PC-9 (cell line): ENCODE measurements at regions not wholly inside any gene's neighbourhood (a gene's known extent, or its start where the extent isn't known, plus 50 kb on each side); places are given as distances from the start of the nearest gene placed in this dataset.

Experiments
- BruUV-seq: library from RNA; stranded (reverse); fragments of 400-500 nt; replicated peaks from 2 replicates; lab custom pipeline; 2021; lab: Mats Ljungman, UMichigan
- CTCF ChIA-PET: fragments of 300-600 bp; sonication (Branson Sonifier 250); formaldehyde crosslinking; loops from one replicate; lab custom pipeline; 2022; ENCODE audit warnings: antibody characterized with exemption; lab: Charles Lee
- POLR2A ChIA-PET: fragments of 300-600 bp; sonication (Branson Sonifier 250); formaldehyde crosslinking; loops from one replicate; lab custom pipeline; 2022; ENCODE audit warnings: antibody characterized with exemption; ENCODE audit not compliant: unreplicated experiment; lab: Charles Lee
- DNase-seq, 2 experiments: peaks; one replicate each; pipeline versions ENCODE4 v3.0.0 to v3.0.0-alpha.2; 2015 to 2022; ENCODE audit warnings: mixed read lengths in 1 of 2
- H2AFZ ChIP-seq: fragments of 200-600 bp; sonication (generic); 2 replicates; pipeline ENCODE4 v1.8.1; 2017; ENCODE audit warnings: antibody characterized with exemption
- H3F3A ChIP-seq: fragments of 200-600 bp; sonication (generic); 2 replicates; pipeline ENCODE4 v1.8.1; 2017; ENCODE audit warnings: antibody characterized with exemption, mild to moderate bottlenecking, low read depth; ENCODE audit not compliant: insufficient read depth
- H3K27ac ChIP-seq: fragments of 200-600 bp; sonication (generic); 2 replicates; pipeline ENCODE4 v1.6.1; 2016; ENCODE audit warnings: mixed run types
- H3K27me3 ChIP-seq: fragments of 200-600 bp; sonication (generic); 2 replicates; pipeline ENCODE4 v1.6.1; 2016; ENCODE audit warnings: low read depth, mixed run types; ENCODE audit not compliant: insufficient read depth
- H3K36me3 ChIP-seq: fragments of 200-600 bp; sonication (generic); 2 replicates; pipeline ENCODE4 v1.6.1; 2016; ENCODE audit warnings: low read depth, mixed run types
- H3K4me1 ChIP-seq: fragments of 200-600 bp; sonication (generic); replicated peaks from 2 replicates; pipeline ENCODE4 v1.6.1; 2016; ENCODE audit warnings: mixed run types; ENCODE audit not compliant: insufficient read depth
- H3K4me2 ChIP-seq: fragments of 200-600 bp; sonication (generic); 2 replicates; pipeline ENCODE4 v1.6.1; 2017; ENCODE audit warnings: mixed run types
- H3K4me3 ChIP-seq: fragments of 200-600 bp; sonication (generic); 2 replicates; pipeline ENCODE4 v1.6.1; 2016; ENCODE audit warnings: mixed run types
- H3K79me2 ChIP-seq: fragments of 200-600 bp; sonication (generic); 2 replicates; pipeline ENCODE4 v1.6.1; 2017; ENCODE audit warnings: low read depth, mixed run types
- H3K9me2 ChIP-seq: fragments of 200-600 bp; sonication (generic); 2 replicates; pipeline ENCODE4 v1.8.1; 2017; ENCODE audit warnings: mild to moderate bottlenecking; ENCODE audit not compliant: insufficient read depth
- H3K9me3 ChIP-seq: fragments of 200-600 bp; sonication (generic); 2 replicates; pipeline ENCODE4 v1.8.1; 2016; ENCODE audit warnings: low read depth; ENCODE audit not compliant: insufficient read depth
- H4K20me1 ChIP-seq: fragments of 200-600 bp; sonication (generic); 2 replicates; pipeline ENCODE4 v1.8.1; 2017; ENCODE audit not compliant: insufficient read depth
- EZH2 ChIP-seq: fragments of 200-600 bp; sonication (generic); IDR thresholded peaks from 2 replicates; pipeline ENCODE4 v1.8.0; 2017; ENCODE audit warnings: antibody characterized with exemption, low read depth
- intact Hi-C: fragments of 100-400 bp; cut with micrococcal nuclease; formaldehyde crosslinking; loops from one replicate; pipeline ENCODE4 v1.10.0; 2022; ENCODE audit not compliant: unreplicated experiment
- TF ChIP-seq, protein P1 (sequence below): fragments of 200-600 bp; sonication (generic); conservative IDR thresholded peaks from 2 replicates; pipeline ENCODE4 v1.6.1; 2017; ENCODE audit warnings: mixed run types, antibody characterized with exemption, mild to moderate bottlenecking, moderate library complexity

DNA sequence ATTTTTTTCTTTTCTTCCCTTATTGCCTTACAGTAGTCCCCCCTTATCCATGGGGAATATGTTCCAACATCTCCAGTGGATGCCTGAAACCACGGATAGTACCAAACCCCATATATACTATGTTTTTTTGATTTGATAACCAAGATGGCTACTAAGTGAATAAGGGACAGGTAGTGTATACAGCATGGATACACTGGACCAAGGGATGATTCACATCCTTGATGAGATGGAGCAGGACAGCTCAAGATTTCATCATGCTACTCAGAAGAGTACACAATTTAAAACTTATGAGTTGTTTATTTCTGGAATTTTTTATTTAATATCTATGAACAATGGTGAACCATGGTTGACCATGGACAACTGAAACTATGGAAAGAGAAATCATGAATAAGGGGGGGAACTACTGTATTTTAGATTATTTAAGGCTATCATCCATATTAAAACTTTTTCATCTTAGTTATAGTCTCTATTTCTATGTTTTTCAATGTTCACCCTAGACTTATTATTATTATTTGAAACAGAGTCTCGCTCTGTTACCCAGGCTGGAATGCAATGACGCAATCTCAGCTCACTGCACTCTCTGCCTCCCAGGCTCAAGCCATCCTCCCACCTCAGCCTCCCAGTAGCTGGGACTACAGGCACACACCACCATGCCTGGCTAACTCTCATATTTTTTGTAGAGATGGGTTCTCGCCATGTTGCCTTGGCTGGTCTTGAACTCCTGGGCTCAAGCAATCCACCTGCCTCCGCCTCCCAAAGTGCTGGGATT, 188.0 kb upstream of the PELI2 start:
- Histone ChIP-seq H3K27ac (no peak overlapping the region), H3K4me1 (no peaks in the 10 kb centered on the region), H3K9me3 (no peaks in the 10 kb centered on the region), H3K36me3 (no peaks in the 10 kb centered on the region), H3K9me2 (0 out of 2 replicates have a peak, but pooled peaks cover 3% of the 10 kb centered on the region), H3K27me3 (no peaks in the 10 kb centered on the region), H2AFZ (no peak overlapping the region), H3K4me3 (no peak overlapping the region), H4K20me1 (no peaks in the 10 kb centered on the region), H3K4me2 (no peak overlapping the region), H3K79me2 (no peaks in the 10 kb centered on the region), H3F3A (no peaks in the 10 kb centered on the region)
- no TSS peak for BruUV-seq
- ChIA-PET POLR2A (interaction anchor here (0.6 kb wide), 1 partner anchor 179 kb away, joined by 5 read pairs; no protein-coding TSS in a partner anchor), CTCF (no interaction called here)
- intact Hi-C loops = no loop called here
- DNase-seq = no peak
- TF ChIP-seq, protein P1, sequence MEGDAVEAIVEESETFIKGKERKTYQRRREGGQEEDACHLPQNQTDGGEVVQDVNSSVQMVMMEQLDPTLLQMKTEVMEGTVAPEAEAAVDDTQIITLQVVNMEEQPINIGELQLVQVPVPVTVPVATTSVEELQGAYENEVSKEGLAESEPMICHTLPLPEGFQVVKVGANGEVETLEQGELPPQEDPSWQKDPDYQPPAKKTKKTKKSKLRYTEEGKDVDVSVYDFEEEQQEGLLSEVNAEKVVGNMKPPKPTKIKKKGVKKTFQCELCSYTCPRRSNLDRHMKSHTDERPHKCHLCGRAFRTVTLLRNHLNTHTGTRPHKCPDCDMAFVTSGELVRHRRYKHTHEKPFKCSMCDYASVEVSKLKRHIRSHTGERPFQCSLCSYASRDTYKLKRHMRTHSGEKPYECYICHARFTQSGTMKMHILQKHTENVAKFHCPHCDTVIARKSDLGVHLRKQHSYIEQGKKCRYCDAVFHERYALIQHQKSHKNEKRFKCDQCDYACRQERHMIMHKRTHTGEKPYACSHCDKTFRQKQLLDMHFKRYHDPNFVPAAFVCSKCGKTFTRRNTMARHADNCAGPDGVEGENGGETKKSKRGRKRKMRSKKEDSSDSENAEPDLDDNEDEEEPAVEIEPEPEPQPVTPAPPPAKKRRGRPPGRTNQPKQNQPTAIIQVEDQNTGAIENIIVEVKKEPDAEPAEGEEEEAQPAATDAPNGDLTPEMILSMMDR = no peak
- no peak for TF ChIP-seq EZH2

DNA sequence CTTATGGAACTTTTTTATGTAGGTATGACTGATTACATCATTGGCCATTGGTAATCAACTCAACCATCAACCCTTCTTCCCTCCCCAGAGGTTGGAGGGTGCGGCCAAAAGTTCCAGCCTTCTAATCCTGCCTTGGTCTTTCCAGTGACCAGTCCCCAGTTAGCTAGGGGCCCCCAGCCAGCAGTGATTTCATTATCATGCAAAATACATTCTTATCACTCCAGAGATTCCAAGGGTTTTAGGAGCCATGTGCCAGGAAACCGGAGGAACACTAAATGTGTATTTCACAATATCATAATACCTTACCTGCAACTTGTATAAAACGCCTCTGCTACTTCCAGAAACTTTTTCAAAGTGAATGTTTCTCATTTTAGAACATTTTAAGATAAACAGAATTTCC, 181.5 kb upstream of the PELI2 start:
- BruUV-seq = no TSS peak

DNA sequence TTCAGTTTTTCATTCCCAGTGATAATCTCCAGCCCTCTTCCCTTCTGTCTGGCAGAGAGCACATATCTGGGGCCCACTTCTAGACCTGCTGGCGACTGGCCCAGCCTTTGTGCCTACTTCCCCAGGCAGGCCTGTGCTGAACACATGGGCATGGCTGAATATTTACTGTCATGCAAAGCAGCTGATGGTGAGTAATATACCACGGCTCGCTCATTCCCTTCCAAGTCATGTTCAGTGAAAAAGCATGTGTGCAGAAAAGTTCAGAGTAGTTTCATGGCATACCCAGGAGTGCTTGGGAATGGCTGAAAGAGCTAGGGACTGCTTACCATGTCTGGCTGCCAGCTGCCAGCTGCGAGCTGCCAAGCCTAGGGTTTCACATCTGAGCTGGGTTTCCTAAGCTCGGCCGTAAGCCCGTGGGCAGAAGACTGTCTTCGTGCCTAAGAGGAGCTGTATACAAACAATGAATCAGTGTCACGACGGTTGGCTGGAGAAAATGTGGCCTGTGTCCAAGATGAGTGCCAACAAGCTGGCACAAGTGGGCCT, 179.9 kb upstream of the PELI2 start:
- H3K4me3 ChIP-seq = no peak overlapping the region
- no peaks in the 10 kb centered on the region for H3K79me2 ChIP-seq
- H3K4me2 ChIP-seq = no peak overlapping the region
- no TSS peak for BruUV-seq
- H3K27me3 ChIP-seq = no peaks in the 10 kb centered on the region
- H3K36me3 ChIP-seq = no peaks in the 10 kb centered on the region
- H3K9me3 ChIP-seq = no peaks in the 10 kb centered on the region
- no peaks in the 10 kb centered on the region for H4K20me1 ChIP-seq
- CTCF ChIA-PET = no interaction called here
- no peak for DNase-seq
- no peak overlapping the region for H3K27ac ChIP-seq
- no peak for TF ChIP-seq EZH2
- TF ChIP-seq, protein P1 = no peak
- intact Hi-C loops = no loop called here
- H2AFZ ChIP-seq = no peak overlapping the region
- no peaks in the 10 kb centered on the region for H3K4me1 ChIP-seq
- POLR2A ChIA-PET = no interaction called here
- no peaks in the 10 kb centered on the region for H3K9me2 ChIP-seq
- no peaks in the 10 kb centered on the region for H3F3A ChIP-seq

More for the DNA sequence above, 181.5 kb upstream of the PELI2 start:
- Histone ChIP-seq H3K4me2 (no peak overlapping the region), H3K4me3 (no peak overlapping the region), H4K20me1 (no peaks in the 10 kb centered on the region), H3K79me2 (no peaks in the 10 kb centered on the region), H3K4me1 (no peaks in the 10 kb centered on the region), H3F3A (no peaks in the 10 kb centered on the region), H3K9me2 (no peaks in the 10 kb centered on the region), H3K27me3 (no peaks in the 10 kb centered on the region), H3K36me3 (no peaks in the 10 kb centered on the region), H2AFZ (no peak overlapping the region), H3K27ac (no peak overlapping the region), H3K9me3 (no peaks in the 10 kb centered on the region)
- POLR2A ChIA-PET = no interaction called here
- no peak for DNase-seq
- TF ChIP-seq, protein P1 = no peak
- no peak for TF ChIP-seq EZH2
- intact Hi-C loops = no loop called here
- CTCF ChIA-PET = no interaction called here
